ENCODE measurements at regions not wholly inside any gene's neighbourhood (a gene's known extent, or its start where the extent isn't known, plus 50 kb on each side); places are given as distances from the start of the nearest gene placed in this dataset.

- FAIRE-seq, result no peak
- DNase-seq (ENCODE audit: insufficient read length, low spot score), result no peak
- no peak for TF ChIP-seq CTCF (IDR thresholded peaks at IDR 0.05; ENCODE audit: insufficient read depth, missing control alignments)
Measured at GRCh38 chr5:66358741-66359140, 214.6 kb downstream of the SREK1 start.

DNA sequence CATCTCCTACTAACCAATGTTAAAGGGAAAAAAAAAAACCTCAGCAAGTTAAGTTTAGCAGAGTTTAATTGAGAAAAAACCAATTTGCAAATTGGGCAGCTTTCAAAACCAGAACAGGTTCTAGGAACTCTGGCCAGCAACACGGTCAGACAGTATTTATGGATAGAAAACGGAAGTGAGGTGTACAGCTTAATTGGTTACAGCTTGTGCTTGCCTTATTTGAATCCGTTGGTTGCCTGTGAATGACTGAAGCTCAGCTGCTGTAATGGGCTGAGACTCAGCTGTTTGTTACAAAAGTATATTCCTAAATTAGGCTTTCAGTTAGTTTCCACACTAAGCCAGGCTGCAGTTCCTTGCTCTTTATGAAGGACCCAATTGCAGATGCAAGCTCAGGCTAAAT, 217.0 kb downstream of the SREK1 start:
- DNase-seq (ENCODE audit: insufficient read length, low spot score) (no peak), FAIRE-seq (no peak)
- TF ChIP-seq CTCF (IDR thresholded peaks at IDR 0.05; ENCODE audit: insufficient read depth, missing control alignments), result no peak

DNA sequence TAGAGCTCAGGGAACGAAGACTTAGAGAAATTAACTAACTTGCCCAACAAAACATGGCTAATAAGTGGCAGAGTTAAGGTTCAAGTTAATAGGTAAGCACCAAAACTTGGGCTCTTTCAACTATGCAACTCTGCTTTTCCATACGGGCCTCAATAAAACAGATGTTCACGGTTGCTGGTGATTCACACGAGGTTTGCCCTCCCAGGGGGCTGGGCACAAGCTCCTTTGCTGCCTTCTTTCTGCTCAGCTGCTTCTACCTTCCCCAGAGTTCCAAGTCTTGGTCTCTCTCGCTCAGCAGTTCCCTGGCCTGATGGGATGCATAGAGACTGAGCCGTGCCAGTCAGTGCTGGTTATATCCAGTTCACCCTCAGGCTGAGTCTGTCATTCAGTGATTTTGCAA, 217.9 kb downstream of the SREK1 start:
- TF ChIP-seq CTCF (IDR thresholded peaks at IDR 0.05; ENCODE audit: insufficient read depth, missing control alignments), result no peak
- DNase-seq (ENCODE audit: insufficient read length, low spot score) (no peak), FAIRE-seq (no peak)

DNA sequence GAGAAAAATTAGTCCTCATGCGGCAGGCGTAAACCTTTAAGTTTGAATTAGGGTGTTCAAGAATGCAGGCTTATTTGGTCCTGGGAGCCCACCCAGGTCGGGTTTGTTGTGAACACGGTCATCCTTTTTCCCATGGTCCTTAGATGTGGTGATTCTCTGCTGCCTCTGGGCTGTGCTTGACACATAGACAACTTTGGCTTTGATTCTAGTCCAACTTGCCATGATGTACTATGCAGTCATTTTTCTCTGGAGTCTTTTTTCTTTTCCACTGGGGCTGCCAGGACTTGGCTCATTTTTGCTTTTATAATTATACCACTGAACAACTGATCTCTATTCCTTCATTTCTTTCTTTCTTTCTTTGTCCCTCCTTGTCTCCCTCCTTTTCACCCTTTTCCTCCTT, 218.6 kb downstream of the SREK1 start:
- DNase-seq (ENCODE audit: insufficient read length, low spot score), result no peak
- TF ChIP-seq CTCF (IDR thresholded peaks at IDR 0.05; ENCODE audit: insufficient read depth, missing control alignments), result no peak
- FAIRE-seq, result no peak

- DNase-seq (ENCODE audit: insufficient read length, low spot score) (no peak), FAIRE-seq (no peak)
- no peak for TF ChIP-seq CTCF (IDR thresholded peaks at IDR 0.05; ENCODE audit: insufficient read depth, missing control alignments)
Measured at GRCh38 chr5:66363097-66363496, 219.0 kb downstream of the SREK1 start.

DNA sequence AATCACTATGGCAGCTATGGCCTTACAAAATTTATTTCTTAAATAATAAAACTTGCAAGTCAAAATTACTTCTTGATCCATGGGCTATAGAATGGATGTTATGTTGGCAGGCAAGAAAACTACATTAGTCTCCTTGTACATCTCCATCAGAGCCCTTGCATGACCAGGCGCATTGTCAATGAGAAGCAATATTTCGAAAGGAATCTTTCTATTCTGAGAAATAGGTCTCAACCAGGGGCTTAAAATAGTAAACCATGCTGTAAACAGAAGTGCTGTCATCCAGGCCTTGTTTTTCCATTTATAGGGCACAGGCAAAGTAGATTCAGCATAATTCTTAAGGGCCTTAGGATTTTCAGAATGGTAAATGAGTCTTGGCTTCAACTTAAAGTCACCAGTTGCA, 220.1 kb downstream of the SREK1 start:
- no peak for TF ChIP-seq CTCF (IDR thresholded peaks at IDR 0.05; ENCODE audit: insufficient read depth, missing control alignments)
- FAIRE-seq, result no peak
- no peak for DNase-seq (ENCODE audit: insufficient read length, low spot score)

- FAIRE-seq (no peak), DNase-seq (ENCODE audit: insufficient read length, low spot score) (no peak)
- TF ChIP-seq CTCF (IDR thresholded peaks at IDR 0.05; ENCODE audit: insufficient read depth, missing control alignments), result no peak
Measured at GRCh38 chr5:66365981-66366380, 221.9 kb downstream of the SREK1 start.

Measured in D721Med (cell line).